ENCODE measurements at regions not wholly inside any gene's neighbourhood (a gene's known extent, or its start where the extent isn't known, plus 50 kb on each side); places are given as distances from the start of the nearest gene placed in this dataset.

- Histone ChIP-seq H3K9ac (no peak overlapping the region), H2AFZ (no peak overlapping the region), H3K27ac (no peak overlapping the region), H3K4me3 (ENCODE audit: low read depth, low read length) (no peak overlapping the region), H3K27me3 (ENCODE audit: control insufficient read depth, insufficient read depth, low read length) (no peaks in the 10 kb centered on the region), H3K4me2 (ENCODE audit: low read length) (no peak overlapping the region), H3K9me3 (ENCODE audit: control insufficient read depth, low read length) (no peaks in the 10 kb centered on the region), H3K79me2 (no peaks in the 10 kb centered on the region), H3K36me3 (ENCODE audit: control insufficient read depth, insufficient read depth, low read length) (no peaks in the 10 kb centered on the region), H3K4me1 (no peaks in the 10 kb centered on the region)
- TF ChIP-seq CTCF (IDR thresholded peaks at IDR 0.05): no peak
Observed at GRCh38 chr13:57820924-57821323, 189.4 kb downstream of the PCDH17 start.

GRCh38 chr13:57823704-57824103 is 192.2 kb downstream of the PCDH17 start:
- no peaks in the 10 kb centered on the region for H3K9me3 ChIP-seq (ENCODE audit: control insufficient read depth, low read length)
- H3K36me3 ChIP-seq (ENCODE audit: control insufficient read depth, insufficient read depth, low read length): no peaks in the 10 kb centered on the region
- H3K27ac ChIP-seq: no peak overlapping the region
- no peaks in the 10 kb centered on the region for H3K79me2 ChIP-seq
- no peak for TF ChIP-seq CTCF (IDR thresholded peaks at IDR 0.05)
- no peak overlapping the region for H2AFZ ChIP-seq
- no peaks in the 10 kb centered on the region for H3K27me3 ChIP-seq (ENCODE audit: control insufficient read depth, insufficient read depth, low read length)
- no peak overlapping the region for H3K9ac ChIP-seq
- H3K4me3 ChIP-seq (ENCODE audit: low read depth, low read length): no peak overlapping the region
- no peaks in the 10 kb centered on the region for H3K4me1 ChIP-seq
- no peak overlapping the region for H3K4me2 ChIP-seq (ENCODE audit: low read length)

- no peaks in the 10 kb centered on the region for H3K36me3 ChIP-seq (ENCODE audit: control insufficient read depth, insufficient read depth, low read length)
- no peak for TF ChIP-seq CTCF (IDR thresholded peaks at IDR 0.05)
Observed at GRCh38 chr13:57824121-57824520, 192.6 kb downstream of the PCDH17 start.

GRCh38 chr13:57825066-57825465 is 193.5 kb downstream of the PCDH17 start:
- no peaks in the 10 kb centered on the region for H3K79me2 ChIP-seq
- H3K9me3 ChIP-seq (ENCODE audit: control insufficient read depth, low read length): no peaks in the 10 kb centered on the region
- H2AFZ ChIP-seq: no peak overlapping the region
- H3K4me2 ChIP-seq (ENCODE audit: low read length): no peak overlapping the region
- TF ChIP-seq CTCF (IDR thresholded peaks at IDR 0.05): no peak
- no peaks in the 10 kb centered on the region for H3K27me3 ChIP-seq (ENCODE audit: control insufficient read depth, insufficient read depth, low read length)
- H3K36me3 ChIP-seq (ENCODE audit: control insufficient read depth, insufficient read depth, low read length): no peaks in the 10 kb centered on the region
- H3K4me1 ChIP-seq: no peaks in the 10 kb centered on the region
- H3K27ac ChIP-seq: no peak overlapping the region
- H3K4me3 ChIP-seq (ENCODE audit: low read depth, low read length): no peak overlapping the region
- no peak overlapping the region for H3K9ac ChIP-seq

More at GRCh38 chr13:57824121-57824520, 192.6 kb downstream of the PCDH17 start:
- Histone ChIP-seq H3K27me3 (ENCODE audit: control insufficient read depth, insufficient read depth, low read length) (no peaks in the 10 kb centered on the region), H2AFZ (no peak overlapping the region), H3K9me3 (ENCODE audit: control insufficient read depth, low read length) (no peaks in the 10 kb centered on the region), H3K79me2 (no peaks in the 10 kb centered on the region), H3K4me2 (ENCODE audit: low read length) (no peak overlapping the region), H3K9ac (no peak overlapping the region), H3K27ac (no peak overlapping the region), H3K4me1 (no peaks in the 10 kb centered on the region), H3K4me3 (ENCODE audit: low read depth, low read length) (no peak overlapping the region)

GRCh38 chr13:57829496-57829895 is 198.0 kb downstream of the PCDH17 start:
- Histone ChIP-seq H3K27ac (no peak overlapping the region), H3K4me2 (ENCODE audit: low read length) (no peak overlapping the region), H3K27me3 (ENCODE audit: control insufficient read depth, insufficient read depth, low read length) (no peaks in the 10 kb centered on the region), H3K9me3 (ENCODE audit: control insufficient read depth, low read length) (no peaks in the 10 kb centered on the region), H3K36me3 (ENCODE audit: control insufficient read depth, insufficient read depth, low read length) (no peaks in the 10 kb centered on the region), H3K4me1 (no peaks in the 10 kb centered on the region), H3K79me2 (no peaks in the 10 kb centered on the region), H3K9ac (no peak overlapping the region), H2AFZ (no peak overlapping the region), H3K4me3 (ENCODE audit: low read depth, low read length) (no peak overlapping the region)
- no peak for TF ChIP-seq CTCF (IDR thresholded peaks at IDR 0.05)
